Activated T-cell treated with anti-CD3 and anti-CD28 coated beads, Interleukin-2, amount 50 U/mL, for 48 hours (primary cell): ENCODE measurements at regions not wholly inside any gene's neighbourhood (a gene's known extent, or its start where the extent isn't known, plus 50 kb on each side); places are given as distances from the start of the nearest gene placed in this dataset.

ENCODE experiments used
- DNase-seq, 2 experiments: peaks; one replicate each; pipeline ENCODE4 v3.0.0-alpha.2; 2020

DNA sequence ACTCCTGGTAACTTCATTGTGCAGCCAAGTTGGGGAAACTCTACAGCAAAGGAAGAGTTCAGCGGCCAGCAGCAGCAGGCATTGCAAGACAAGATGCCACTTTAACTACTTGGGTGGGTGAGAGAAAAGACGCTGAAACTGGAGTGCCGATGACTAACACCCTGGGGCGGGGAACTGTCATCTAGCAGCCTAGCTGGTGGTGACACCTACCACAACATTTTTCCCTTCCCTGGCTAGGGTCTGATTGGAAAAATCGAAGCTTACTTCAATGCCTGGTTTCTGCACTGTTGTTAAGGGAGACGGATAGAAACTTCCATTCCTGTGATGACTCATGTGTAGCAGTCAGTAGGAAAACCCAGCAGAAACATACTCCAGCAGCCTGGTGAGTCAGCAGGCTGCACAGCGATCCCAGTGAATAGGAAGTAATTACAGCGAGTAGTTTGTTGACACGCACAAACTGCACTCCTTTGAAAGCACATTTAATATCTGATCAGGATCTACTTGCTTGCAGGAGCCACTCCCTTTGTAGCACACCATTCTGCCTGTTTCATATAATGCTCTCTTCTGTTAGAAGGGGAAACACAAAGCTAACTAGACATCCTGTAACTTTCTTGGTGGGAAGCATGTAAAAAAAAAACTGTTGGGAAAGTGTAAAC, 62.1 kb upstream of the MAPRE2 start:
- peak; percentile 74 to 81 for DNase-seq

DNA sequence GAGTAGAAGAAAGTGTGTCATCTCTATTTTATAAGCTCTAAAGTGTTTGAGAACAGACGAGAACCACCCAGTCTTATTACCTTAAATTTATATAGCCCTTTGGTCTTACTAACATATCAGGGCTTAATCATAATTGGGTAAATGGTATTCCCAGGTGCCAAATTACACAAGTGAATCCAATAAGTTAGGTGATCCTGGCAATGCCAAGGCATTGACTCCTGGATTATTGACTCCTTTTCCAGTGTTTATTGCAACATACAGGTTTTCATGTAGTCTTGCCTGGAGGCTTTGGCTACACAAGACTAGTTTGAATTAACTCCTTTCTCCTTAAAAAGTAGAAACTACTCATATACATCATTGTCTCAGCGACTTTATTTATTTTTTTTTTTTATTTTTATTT, 59.7 kb upstream of the MAPRE2 start:
- no peak for DNase-seq

DNA sequence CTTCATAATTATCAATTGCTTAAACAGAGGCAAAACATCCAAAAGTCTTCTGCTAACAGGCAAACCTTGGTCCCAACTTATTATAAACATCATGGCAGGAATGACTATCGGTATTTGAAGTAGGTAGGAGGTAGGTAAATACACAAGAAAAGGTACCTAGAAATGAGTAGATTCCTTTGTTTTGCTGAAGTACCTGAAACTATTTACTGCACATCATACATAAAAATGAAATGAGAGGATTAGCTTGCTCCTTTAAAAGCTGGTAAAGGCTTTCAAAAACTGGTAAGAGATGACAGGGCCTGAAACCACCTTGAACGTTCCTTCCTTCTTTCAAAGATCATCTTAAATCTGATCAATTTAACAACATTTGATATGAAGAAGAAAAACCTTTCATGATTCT, 55.2 kb upstream of the MAPRE2 start:
- no peak for DNase-seq

DNA sequence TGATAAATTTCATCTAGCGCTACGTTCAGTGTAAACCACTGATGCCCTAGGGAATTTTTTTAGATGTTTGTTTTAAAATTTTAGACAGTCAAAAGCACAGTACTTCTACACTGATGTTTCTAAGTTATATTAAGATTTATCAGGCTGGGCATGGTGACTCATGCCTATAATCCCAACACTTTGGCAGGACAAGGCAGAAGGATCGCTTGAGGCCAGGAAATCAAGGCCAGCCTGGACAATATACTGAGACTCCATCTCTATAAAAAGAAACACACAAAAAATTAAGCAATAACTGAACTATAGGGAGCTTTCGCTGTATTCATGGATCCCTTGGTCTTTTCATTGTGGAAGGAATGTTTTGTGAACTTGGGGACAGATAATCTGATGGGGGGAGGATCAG, 50.6 kb upstream of the MAPRE2 start:
- DNase-seq, result no peak

DNA sequence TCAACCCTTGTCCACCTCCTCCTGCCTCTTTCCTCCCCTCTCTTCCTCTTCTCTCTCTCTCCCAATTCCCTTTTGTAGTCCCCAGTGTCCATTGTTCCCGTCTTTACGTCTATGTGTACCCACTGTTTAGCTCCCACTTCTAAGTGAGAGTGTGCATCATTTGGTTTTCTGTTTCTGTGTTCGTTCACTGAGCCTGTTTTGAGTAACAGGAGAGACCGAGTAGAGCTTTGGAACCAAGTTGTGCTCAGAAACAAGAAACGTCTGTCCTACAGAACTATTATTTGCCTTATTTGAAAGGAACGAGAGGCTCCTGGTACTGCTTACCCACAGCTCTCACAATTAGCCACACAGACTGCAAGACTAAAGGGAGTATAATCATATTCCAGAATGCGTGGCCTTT, 50.1 kb upstream of the MAPRE2 start:
- DNase-seq, result no peak
